HG02642 (cell line): ENCODE measurements at regions not wholly inside any gene's neighbourhood (a gene's known extent, or its start where the extent isn't known, plus 50 kb on each side); places are given as distances from the start of the nearest gene placed in this dataset.

Source experiments
- ATAC-seq: cut with Tn5 transposase; IDR thresholded peaks from one replicate; pipeline ENCODE4 v1.9.1; 2021; ENCODE audit warnings: mild to moderate bottlenecking; ENCODE audit not compliant: unreplicated experiment, poor library complexity

GRCh38 chr2:120826716-120827410 lies 91.2 kb downstream of the GLI2 start:
- ATAC-seq = no peak

GRCh38 chr2:120828066-120828465 lies 92.4 kb downstream of the GLI2 start:
- ATAC-seq = no peak

GRCh38 chr2:120828829-120829632 lies 93.4 kb downstream of the GLI2 start:
- no peak for ATAC-seq

- no peak for ATAC-seq
These were observed 94.0 kb downstream of the GLI2 start for GRCh38 chr2:120829633-120830025.

- no peak for ATAC-seq
These were observed 94.6 kb downstream of the GLI2 start for GRCh38 chr2:120830096-120830830.

GRCh38 chr2:120831086-120831485 lies 95.4 kb downstream of the GLI2 start:
- no peak for ATAC-seq

GRCh38 chr2:120831891-120832290 lies 96.2 kb downstream of the GLI2 start:
- no peak for ATAC-seq

- ATAC-seq = no peak
These were observed 96.8 kb downstream of the GLI2 start for GRCh38 chr2:120832296-120833070.

- ATAC-seq = no peak
These were observed 97.5 kb downstream of the GLI2 start for GRCh38 chr2:120833127-120833675.

GRCh38 chr2:120834206-120834605 lies 98.5 kb downstream of the GLI2 start:
- ATAC-seq = no peak

GRCh38 chr2:120836281-120836680 lies 100.6 kb downstream of the GLI2 start:
- ATAC-seq = no peak

- no peak for ATAC-seq
These were observed 105.3 kb downstream of the GLI2 start for GRCh38 chr2:120840795-120841487.

- no peak for ATAC-seq
These were observed 107.1 kb downstream of the GLI2 start for GRCh38 chr2:120842456-120843439.

GRCh38 chr2:120844070-120844738 lies 108.5 kb downstream of the GLI2 start:
- ATAC-seq = no peak

- ATAC-seq = no peak
These were observed 109.6 kb downstream of the GLI2 start for GRCh38 chr2:120845277-120845676.

GRCh38 chr2:120846406-120847095 lies 110.9 kb downstream of the GLI2 start:
- no peak for ATAC-seq

GRCh38 chr2:120847700-120848321 lies 112.1 kb downstream of the GLI2 start:
- ATAC-seq = no peak
